Progenitor cell of endocrine pancreas (in vitro differentiated cells): ENCODE measurements at regions not wholly inside any gene's neighbourhood (a gene's known extent, or its start where the extent isn't known, plus 50 kb on each side); places are given as distances from the start of the nearest gene placed in this dataset.
"Not testable (repeated sequence)": the region's sequence is repeated elsewhere in the genome, so short reads cannot be mapped to it uniquely, and the experiment has no call there.

Source experiments
- DNase-seq: peaks from one replicate; pipeline ENCODE4 v3.0.0; 2021; ENCODE audit warnings: low spot score; ENCODE audit not compliant: unreplicated experiment
- H3K27ac Mint-ChIP-seq: 2 replicates; pipeline ENCODE4 v1.8.0; 2021; ENCODE audit warnings: mild to moderate bottlenecking, moderate library complexity, mixed read lengths
- H3K27me3 Mint-ChIP-seq: 2 replicates; pipeline ENCODE4 v1.8.0; 2021; ENCODE audit warnings: mixed read lengths
- H3K36me3 Mint-ChIP-seq: 2 replicates; pipeline ENCODE4 v1.8.0; 2022; ENCODE audit warnings: mixed read lengths; ENCODE audit not compliant: insufficient read depth
- H3K4me1 Mint-ChIP-seq: 2 replicates; pipeline ENCODE4 v1.8.0; 2021; ENCODE audit warnings: low read depth, mixed read lengths
- H3K4me3 Mint-ChIP-seq: 2 replicates; pipeline ENCODE4 v1.8.0; 2021; ENCODE audit warnings: low read depth, mild to moderate bottlenecking, moderate library complexity, mixed read lengths
- H3K9me3 Mint-ChIP-seq: 2 replicates; pipeline ENCODE4 v1.8.0; 2021; ENCODE audit warnings: low read depth, mixed read lengths
- TF ChIP-seq, protein P1 (sequence below): fragments of 200-600 bp; sonication (generic); IDR thresholded peaks from one replicate; pipeline ENCODE4 v1.5.0; 2021; ENCODE audit warnings: antibody characterized with exemption, mild to moderate bottlenecking; ENCODE audit not compliant: unreplicated experiment

DNA sequence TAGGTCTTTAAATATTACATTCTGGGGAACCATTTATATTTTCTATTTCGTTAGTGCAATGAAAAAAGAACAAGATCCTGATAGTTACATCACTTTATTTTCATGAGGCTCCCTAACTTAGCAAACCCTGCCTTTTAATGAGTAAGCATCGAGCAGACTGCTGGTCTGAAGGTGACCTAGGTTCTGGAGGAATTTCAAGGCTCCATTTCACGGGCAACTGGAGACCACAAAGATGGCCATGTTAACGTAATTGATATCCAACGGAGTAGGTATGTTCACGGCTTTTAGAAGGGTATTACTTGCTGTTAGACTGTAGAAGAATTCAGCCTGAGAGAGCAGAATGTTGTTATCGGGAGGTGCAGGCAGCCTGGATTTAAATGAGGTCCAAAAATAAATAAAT, 1597.6 kb downstream of the EFNB2 start:
- H3K9me3 Mint-ChIP-seq: peaks cover 7% of the 10 kb centered on the region
- H3K4me3 Mint-ChIP-seq: no peak overlapping the region
- no peaks in the 10 kb centered on the region for H3K4me1 Mint-ChIP-seq
- TF ChIP-seq, protein P1, sequence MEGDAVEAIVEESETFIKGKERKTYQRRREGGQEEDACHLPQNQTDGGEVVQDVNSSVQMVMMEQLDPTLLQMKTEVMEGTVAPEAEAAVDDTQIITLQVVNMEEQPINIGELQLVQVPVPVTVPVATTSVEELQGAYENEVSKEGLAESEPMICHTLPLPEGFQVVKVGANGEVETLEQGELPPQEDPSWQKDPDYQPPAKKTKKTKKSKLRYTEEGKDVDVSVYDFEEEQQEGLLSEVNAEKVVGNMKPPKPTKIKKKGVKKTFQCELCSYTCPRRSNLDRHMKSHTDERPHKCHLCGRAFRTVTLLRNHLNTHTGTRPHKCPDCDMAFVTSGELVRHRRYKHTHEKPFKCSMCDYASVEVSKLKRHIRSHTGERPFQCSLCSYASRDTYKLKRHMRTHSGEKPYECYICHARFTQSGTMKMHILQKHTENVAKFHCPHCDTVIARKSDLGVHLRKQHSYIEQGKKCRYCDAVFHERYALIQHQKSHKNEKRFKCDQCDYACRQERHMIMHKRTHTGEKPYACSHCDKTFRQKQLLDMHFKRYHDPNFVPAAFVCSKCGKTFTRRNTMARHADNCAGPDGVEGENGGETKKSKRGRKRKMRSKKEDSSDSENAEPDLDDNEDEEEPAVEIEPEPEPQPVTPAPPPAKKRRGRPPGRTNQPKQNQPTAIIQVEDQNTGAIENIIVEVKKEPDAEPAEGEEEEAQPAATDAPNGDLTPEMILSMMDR: no peak
- no peak for DNase-seq
- no peak overlapping the region for H3K27ac Mint-ChIP-seq
- H3K36me3 Mint-ChIP-seq: peaks cover 1% of the 10 kb centered on the region
- no peaks in the 10 kb centered on the region for H3K27me3 Mint-ChIP-seq

GRCh38 chr13:104936304-104936703, 1599.2 kb downstream of the EFNB2 start:
- Mint-ChIP-seq H3K27ac (no peak overlapping the region), H3K27me3 (no peaks in the 10 kb centered on the region), H3K4me1 (no peaks in the 10 kb centered on the region), H3K36me3 (peaks cover 1% of the 10 kb centered on the region), H3K4me3 (no peak overlapping the region), H3K9me3 (peaks cover 7% of the 10 kb centered on the region)
- TF ChIP-seq, protein P1: no peak
- DNase-seq: no peak

- not testable (repeated sequence) for DNase-seq, H3K4me3 Mint-ChIP-seq, H3K27me3 Mint-ChIP-seq, H3K36me3 Mint-ChIP-seq, H3K4me1 Mint-ChIP-seq, H3K27ac Mint-ChIP-seq
- H3K9me3 Mint-ChIP-seq: peaks cover 27% of the 10 kb centered on the region
Measured at GRCh38 chr13:104920513-104920912, 1614.9 kb downstream of the EFNB2 start.

DNA sequence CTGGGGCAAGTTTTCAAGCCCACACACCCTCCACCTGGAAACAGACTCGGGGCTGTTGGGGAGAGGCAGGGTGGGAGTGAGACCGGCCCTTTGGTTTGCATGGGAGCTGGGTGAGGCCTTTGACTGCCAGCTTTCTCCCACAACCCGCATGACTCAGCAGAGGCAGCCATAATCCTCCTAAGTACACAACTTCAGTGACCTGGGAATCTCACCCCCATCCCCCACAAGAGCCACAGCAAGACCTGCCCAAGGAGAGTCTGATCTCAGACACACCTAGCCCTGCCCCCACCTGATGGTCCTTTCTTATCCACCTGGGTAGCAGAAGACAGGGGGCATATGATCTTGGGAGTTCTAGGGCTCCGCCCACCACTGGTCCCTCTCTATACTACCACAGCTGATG, 1615.4 kb downstream of the EFNB2 start:
- H3K27ac Mint-ChIP-seq: no peak overlapping the region

DNA sequence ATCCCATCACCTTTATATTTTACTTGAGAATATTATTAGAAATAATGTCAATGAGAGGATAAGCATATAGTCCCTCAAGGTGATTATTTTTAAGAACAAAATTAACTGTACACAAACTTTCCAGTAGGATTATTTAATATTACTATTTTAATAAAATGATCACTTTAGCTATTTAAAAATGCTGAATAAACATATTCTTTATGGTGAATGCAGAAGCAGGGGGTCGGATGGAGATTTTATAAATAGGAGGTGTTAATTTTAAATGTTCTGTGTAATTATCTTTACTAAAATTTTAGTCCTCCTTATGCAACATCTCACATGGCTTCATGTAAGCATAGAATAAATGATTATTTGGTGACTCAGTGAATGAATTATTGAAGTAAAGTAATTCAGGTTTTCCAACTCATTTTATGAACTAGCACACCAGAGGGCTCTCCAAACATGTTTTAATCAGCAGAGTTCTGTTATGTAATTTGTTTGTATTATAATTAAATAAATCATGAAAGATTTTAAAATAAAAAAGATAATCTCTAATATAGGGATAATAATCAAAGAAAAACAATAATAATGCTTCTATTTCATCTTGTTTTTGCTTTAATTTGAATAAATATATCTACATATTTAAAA, 1635.2 kb downstream of the EFNB2 start:
- H3K9me3 Mint-ChIP-seq: no peaks in the 10 kb centered on the region
- no peaks in the 10 kb centered on the region for H3K27me3 Mint-ChIP-seq
- no peaks in the 10 kb centered on the region for H3K36me3 Mint-ChIP-seq
- no peaks in the 10 kb centered on the region for H3K4me1 Mint-ChIP-seq
- TF ChIP-seq, protein P1: no peak
- H3K27ac Mint-ChIP-seq: no peak overlapping the region
- DNase-seq: no peak
- no peak overlapping the region for H3K4me3 Mint-ChIP-seq

More for the DNA sequence above, 1615.4 kb downstream of the EFNB2 start:
- Mint-ChIP-seq H3K9me3 (peaks cover 27% of the 10 kb centered on the region), H3K4me1 (no peaks in the 10 kb centered on the region), H3K4me3 (no peak overlapping the region), H3K27me3 (no peaks in the 10 kb centered on the region), H3K36me3 (no peaks in the 10 kb centered on the region)
- TF ChIP-seq, protein P1: no peak
- DNase-seq: no peak

DNA sequence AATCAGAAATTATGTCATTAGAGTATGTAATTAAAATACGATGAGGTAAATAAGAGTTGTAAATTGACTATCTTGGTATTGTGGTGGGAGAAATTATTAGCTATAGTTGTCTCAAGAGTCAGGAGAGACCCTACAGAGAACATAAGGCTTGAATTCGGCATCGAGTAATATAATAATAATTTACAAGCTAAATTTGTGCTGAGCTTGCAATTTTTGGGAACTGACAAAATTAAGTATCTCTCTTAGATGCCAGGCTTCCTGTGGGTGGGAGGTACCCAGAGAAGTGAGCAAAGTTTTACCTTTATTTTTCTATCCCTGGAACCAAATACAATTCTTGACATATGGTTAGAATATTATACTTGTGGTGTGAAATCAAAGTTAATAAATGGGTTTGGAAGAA, 1637.0 kb downstream of the EFNB2 start:
- TF ChIP-seq, protein P1: no peak
- Mint-ChIP-seq H3K27me3 (no peaks in the 10 kb centered on the region), H3K4me1 (no peaks in the 10 kb centered on the region), H3K27ac (no peak overlapping the region), H3K9me3 (no peaks in the 10 kb centered on the region), H3K36me3 (no peaks in the 10 kb centered on the region), H3K4me3 (no peak overlapping the region)
- DNase-seq: no peak
